ENCODE measurements at regions not wholly inside any gene's neighbourhood (a gene's known extent, or its start where the extent isn't known, plus 50 kb on each side); places are given as distances from the start of the nearest gene placed in this dataset.

GRCh38 chr2:19667085-19667484 lies 234.7 kb downstream of the TTC32 start:
- no peak for DNase-seq
- no peak for ATAC-seq (ENCODE audit: low FRiP score in 2 of 2)
- TF ChIP-seq CTCF (IDR thresholded peaks at IDR 0.05) (no peak), POLR2AphosphoS5 (IDR thresholded peaks at IDR 0.05) (no peak), POLR2A (IDR thresholded peaks at IDR 0.05) (no peak), EP300 (IDR thresholded peaks at IDR 0.05) (no peak)

GRCh38 chr2:19664646-19665045 lies 237.1 kb downstream of the TTC32 start:
- TF ChIP-seq POLR2A (IDR thresholded peaks at IDR 0.05) (no peak), EP300 (IDR thresholded peaks at IDR 0.05) (no peak), POLR2AphosphoS5 (IDR thresholded peaks at IDR 0.05) (no peak), CTCF (IDR thresholded peaks at IDR 0.05) (no peak)
- ATAC-seq (ENCODE audit: low FRiP score in 2 of 2) (no peak), DNase-seq (no peak)
- no peaks in the 10 kb centered on the region for H3K4me1 ChIP-seq
- no peaks in the 10 kb centered on the region for H3K27me3 ChIP-seq
- no peaks in the 10 kb centered on the region for H3K9me3 ChIP-seq
- WGBS, 2 donors = 76 to 79% methylated on average over 4 of the region's 4 CpGs
- H3K4me3 ChIP-seq = no peak overlapping the region
- H3K36me3 ChIP-seq = no peaks in the 10 kb centered on the region
- no peak overlapping the region for H3K27ac ChIP-seq

More at GRCh38 chr2:19667085-19667484, 234.7 kb downstream of the TTC32 start:
- no peaks in the 10 kb centered on the region for H3K4me1 ChIP-seq
- H3K36me3 ChIP-seq = no peaks in the 10 kb centered on the region
- no peaks in the 10 kb centered on the region for H3K27me3 ChIP-seq
- H3K9me3 ChIP-seq = no peaks in the 10 kb centered on the region
- H3K4me3 ChIP-seq = no peak overlapping the region
- WGBS, 2 donors = 52 to 53% methylated on average over 3 of the region's 3 CpGs
- H3K27ac ChIP-seq = no peak overlapping the region

- Histone ChIP-seq H3K4me1 (no peaks in the 10 kb centered on the region), H3K27ac (no peak overlapping the region), H3K36me3 (no peaks in the 10 kb centered on the region), H3K9me3 (no peaks in the 10 kb centered on the region), H3K27me3 (no peaks in the 10 kb centered on the region), H3K4me3 (no peak overlapping the region)
- WGBS, 2 donors = 77 to 82% methylated on average over 2 to 3 of the region's 3 CpGs
- no peak for ATAC-seq (ENCODE audit: low FRiP score in 2 of 2)
- TF ChIP-seq POLR2A (IDR thresholded peaks at IDR 0.05) = no peak
- TF ChIP-seq CTCF (IDR thresholded peaks at IDR 0.05) = no peak
- TF ChIP-seq EP300 (IDR thresholded peaks at IDR 0.05) = no peak
- TF ChIP-seq POLR2AphosphoS5 (IDR thresholded peaks at IDR 0.05) = no peak
- DNase-seq = no peak
Observed at GRCh38 chr2:19659024-19659792, 242.6 kb downstream of the TTC32 start.

GRCh38 chr2:19656011-19656410 lies 245.8 kb downstream of the TTC32 start:
- ATAC-seq (ENCODE audit: low FRiP score in 2 of 2) = no peak

More at GRCh38 chr2:19656011-19656410, 245.8 kb downstream of the TTC32 start:
- Histone ChIP-seq H3K27ac (no peak overlapping the region), H3K4me3 (no peak overlapping the region), H3K9me3 (no peaks in the 10 kb centered on the region), H3K4me1 (no peaks in the 10 kb centered on the region), H3K36me3 (no peaks in the 10 kb centered on the region), H3K27me3 (no peaks in the 10 kb centered on the region)
- TF ChIP-seq CTCF (IDR thresholded peaks at IDR 0.05) (no peak), POLR2AphosphoS5 (IDR thresholded peaks at IDR 0.05) (no peak)
- WGBS, 2 donors = 95 to 96% methylated on average over 1 of the region's 1 CpG
- no peak for DNase-seq

All from upper lobe of left lung (tissue), 6 donors.